Iris pigment epithelial cell (primary cell): ENCODE measurements at regions not wholly inside any gene's neighbourhood (a gene's known extent, or its start where the extent isn't known, plus 50 kb on each side); places are given as distances from the start of the nearest gene placed in this dataset.

Experiments used
- DNase-seq: peaks from one replicate; pipeline ENCODE4 v3.0.0-alpha.2; 2011; ENCODE audit warnings: low read depth

GRCh38 chr12:44961887-44962286, 85.8 kb upstream of the NELL2 start:
- no peak for DNase-seq

- DNase-seq: no peak
Measured at GRCh38 chr12:44960856-44961255, 84.7 kb upstream of the NELL2 start.

DNA sequence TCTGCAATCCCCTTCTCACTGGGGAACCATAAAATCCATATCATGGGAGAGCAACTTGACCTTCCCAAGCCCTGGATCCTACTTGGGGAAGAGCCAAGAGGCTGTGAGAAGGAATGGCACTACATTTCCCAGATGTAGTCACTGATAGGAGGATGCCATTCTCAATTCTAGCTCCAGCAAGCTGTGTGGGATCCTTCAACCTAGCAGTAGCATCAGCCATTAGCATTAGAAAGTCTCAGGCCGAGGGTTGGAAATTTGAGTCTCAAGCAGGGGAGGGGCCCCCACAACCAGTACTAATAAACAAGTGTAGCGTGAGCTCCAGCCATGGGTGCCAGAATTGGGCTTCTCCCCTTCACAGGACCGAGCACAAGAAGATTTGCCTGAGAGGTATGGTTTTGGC, 84.3 kb upstream of the NELL2 start:
- DNase-seq: no peak

DNA sequence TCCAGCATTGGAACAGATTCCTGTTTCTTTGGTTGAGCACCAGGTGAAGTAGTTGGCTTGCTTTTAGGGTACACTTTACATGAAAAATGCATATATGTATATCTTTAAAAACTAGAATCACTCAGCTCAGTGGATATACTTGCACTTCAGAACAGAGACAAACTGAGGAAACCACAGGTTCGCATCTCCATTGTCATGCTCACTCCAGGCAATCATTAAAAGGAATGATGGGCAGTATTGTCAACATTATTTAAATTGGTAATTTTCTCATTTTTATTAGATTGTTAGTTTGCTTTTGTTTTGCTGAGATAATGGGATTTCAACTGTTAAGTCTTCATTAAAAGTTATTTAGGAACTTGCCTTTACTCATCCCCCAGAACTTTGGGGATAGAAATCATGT, 71.0 kb upstream of the NELL2 start:
- DNase-seq: no peak

DNA sequence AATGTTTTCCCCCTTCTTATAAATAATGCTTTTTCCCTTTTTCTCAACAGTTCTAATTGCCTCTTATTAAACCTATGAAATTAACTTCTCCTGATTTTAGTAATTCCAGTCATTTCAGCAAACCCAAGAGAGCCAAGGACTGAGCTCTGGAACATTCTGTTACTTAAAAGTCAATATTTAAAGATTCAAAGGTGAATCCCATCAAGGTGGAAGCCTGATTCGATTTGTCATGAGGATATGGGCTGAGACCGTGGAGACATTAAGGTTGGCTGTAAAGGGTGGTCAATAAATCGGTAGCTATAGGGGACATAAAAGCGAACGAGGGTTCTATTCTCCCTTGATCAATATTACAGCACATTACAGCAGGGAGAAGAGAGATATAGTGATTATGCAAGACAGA, 66.6 kb upstream of the NELL2 start:
- no peak for DNase-seq

GRCh38 chr12:44930972-44931600, 55.0 kb upstream of the NELL2 start:
- peak; percentile 66 for DNase-seq

GRCh38 chr12:44929236-44929885, 53.2 kb upstream of the NELL2 start:
- no peak for DNase-seq
